ENCODE measurements at regions not wholly inside any gene's neighbourhood (a gene's known extent, or its start where the extent isn't known, plus 50 kb on each side); places are given as distances from the start of the nearest gene placed in this dataset.

- no peak overlapping the region for H3K9ac ChIP-seq (ENCODE audit: insufficient read depth in 1 of 2, low read length in 2 of 2)
- TF ChIP-seq CTCF (IDR thresholded peaks at IDR 0.05; ENCODE audit: control extremely low read depth, extremely low read depth) = no peak
- no peaks in the 10 kb centered on the region for H3K36me3 ChIP-seq (ENCODE audit: control insufficient read depth in 4 of 4, insufficient read depth in 4 of 4, low read length in 4 of 4)
- H3K4me3 ChIP-seq = no peak overlapping the region
- H3K9me3 ChIP-seq (ENCODE audit: control insufficient read depth in 4 of 4, insufficient read depth in 3 of 4, low read length in 3 of 4) = no peaks in the 10 kb centered on the region
- H3K4me1 ChIP-seq (ENCODE audit: control insufficient read depth in 5 of 5, insufficient read depth in 5 of 5, low read length in 5 of 5) = peaks cover 0 to 2% (median 0%) of the 10 kb centered on the region in 5 donors
- DNase-seq (no peak), ATAC-seq (ENCODE audit: insufficient read depth, low FRiP score) (no peak)
- H3K27me3 ChIP-seq (ENCODE audit: control insufficient read depth in 3 of 3, insufficient read depth in 3 of 3, low read length in 2 of 3) = no peaks in the 10 kb centered on the region
- H3K27ac ChIP-seq (ENCODE audit: low read depth in 1 of 2, low read length in 1 of 2) = no peak overlapping the region
These were observed 1985.1 kb downstream of the C4orf33 start for GRCh38 chr4:131081069-131081468.

DNA sequence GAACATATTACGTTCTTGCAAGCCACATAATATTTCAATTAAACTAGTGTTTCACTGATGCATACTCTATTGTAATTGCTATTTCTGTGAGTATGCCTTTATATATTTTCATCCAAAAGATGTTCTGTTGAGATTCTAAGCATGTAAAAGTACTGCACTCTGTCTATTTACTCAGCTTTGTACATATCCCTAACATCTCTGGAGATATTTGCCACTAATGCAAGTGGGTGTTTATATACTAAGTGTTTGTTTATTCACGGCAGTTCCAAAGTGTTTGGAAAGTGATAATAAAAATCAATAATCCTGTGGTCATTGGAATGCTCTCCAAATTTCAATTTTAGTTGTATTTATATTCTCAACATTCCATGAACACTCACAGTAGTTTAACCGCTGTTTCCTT, 1989.0 kb downstream of the C4orf33 start:
- Histone ChIP-seq H3K4me3 (no peak overlapping the region), H3K27ac (ENCODE audit: low read depth in 1 of 2, low read length in 1 of 2) (no peak overlapping the region), H3K36me3 (ENCODE audit: control insufficient read depth in 4 of 4, insufficient read depth in 4 of 4, low read length in 4 of 4) (no peaks in the 10 kb centered on the region), H3K4me1 (ENCODE audit: control insufficient read depth in 5 of 5, insufficient read depth in 5 of 5, low read length in 5 of 5) (peaks cover 0 to 2% (median 0%) of the 10 kb centered on the region in 5 donors), H3K9me3 (ENCODE audit: control insufficient read depth in 4 of 4, insufficient read depth in 3 of 4, low read length in 3 of 4) (no peaks in the 10 kb centered on the region), H3K9ac (ENCODE audit: insufficient read depth in 1 of 2, low read length in 2 of 2) (no peak overlapping the region), H3K27me3 (ENCODE audit: control insufficient read depth in 3 of 3, insufficient read depth in 3 of 3, low read length in 2 of 3) (no peaks in the 10 kb centered on the region)
- no peak for TF ChIP-seq CTCF (IDR thresholded peaks at IDR 0.05; ENCODE audit: control extremely low read depth, extremely low read depth)
- no peak for DNase-seq
- ATAC-seq (ENCODE audit: insufficient read depth, low FRiP score) = no peak
- 49 to 72% methylated on average over 3 of the region's 3 CpGs for WGBS, 2 donors

GRCh38 chr4:131091896-131092295, 1995.9 kb downstream of the C4orf33 start:
- Histone ChIP-seq H3K4me3 (no peak overlapping the region), H3K27me3 (ENCODE audit: control insufficient read depth in 3 of 3, insufficient read depth in 3 of 3, low read length in 2 of 3) (no peaks in the 10 kb centered on the region), H3K9me3 (ENCODE audit: control insufficient read depth in 4 of 4, insufficient read depth in 3 of 4, low read length in 3 of 4) (no peaks in the 10 kb centered on the region), H3K36me3 (ENCODE audit: control insufficient read depth in 4 of 4, insufficient read depth in 4 of 4, low read length in 4 of 4) (no peaks in the 10 kb centered on the region), H3K4me1 (ENCODE audit: control insufficient read depth in 5 of 5, insufficient read depth in 5 of 5, low read length in 5 of 5) (no peaks in the 10 kb centered on the region), H3K27ac (ENCODE audit: low read depth in 1 of 2, low read length in 1 of 2) (no peak overlapping the region), H3K9ac (ENCODE audit: insufficient read depth in 1 of 2, low read length in 2 of 2) (no peak overlapping the region)
- no peak for ATAC-seq (ENCODE audit: insufficient read depth, low FRiP score)
- no peak for TF ChIP-seq CTCF (IDR thresholded peaks at IDR 0.05; ENCODE audit: control extremely low read depth, extremely low read depth)
- DNase-seq = peak in 2 of 3 donors; percentile 57 to 73

DNA sequence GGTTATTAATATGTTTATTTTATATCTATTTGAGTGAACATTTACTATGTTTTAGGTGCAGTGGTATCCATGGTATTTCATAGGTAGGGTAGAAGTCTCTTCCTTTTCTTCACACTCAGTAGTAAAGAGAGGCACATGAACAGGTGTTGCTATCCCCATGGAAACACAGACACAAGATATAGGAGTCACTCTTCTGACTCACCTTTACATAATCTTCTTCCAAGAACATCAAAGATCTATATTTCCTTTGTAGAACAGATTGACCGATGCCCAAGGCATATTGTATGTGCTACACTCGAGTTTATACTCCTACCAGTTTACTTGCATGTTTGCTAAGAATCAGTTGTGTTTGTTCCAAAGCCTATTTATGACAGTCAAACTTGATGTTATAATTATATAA, 1997.4 kb downstream of the C4orf33 start:
- Histone ChIP-seq H3K27me3 (ENCODE audit: control insufficient read depth in 3 of 3, insufficient read depth in 3 of 3, low read length in 2 of 3) (no peaks in the 10 kb centered on the region), H3K36me3 (ENCODE audit: control insufficient read depth in 4 of 4, insufficient read depth in 4 of 4, low read length in 4 of 4) (no peaks in the 10 kb centered on the region), H3K27ac (ENCODE audit: low read depth in 1 of 2, low read length in 1 of 2) (no peak overlapping the region), H3K9ac (ENCODE audit: insufficient read depth in 1 of 2, low read length in 2 of 2) (no peak overlapping the region), H3K4me3 (no peak overlapping the region), H3K9me3 (ENCODE audit: control insufficient read depth in 4 of 4, insufficient read depth in 3 of 4, low read length in 3 of 4) (no peaks in the 10 kb centered on the region), H3K4me1 (ENCODE audit: control insufficient read depth in 5 of 5, insufficient read depth in 5 of 5, low read length in 5 of 5) (no peaks in the 10 kb centered on the region)
- ATAC-seq (ENCODE audit: insufficient read depth, low FRiP score) (no peak), DNase-seq (no peak)
- no peak for TF ChIP-seq CTCF (IDR thresholded peaks at IDR 0.05; ENCODE audit: control extremely low read depth, extremely low read depth)
- 83 to 86% methylated on average over 2 of the region's 2 CpGs for WGBS, 2 donors

Data from lung (tissue), 11 donors.